Activated T-helper 17 cell treated with anti-CD3 and anti-CD28 coated beads, Interleukin-2, amount 50 U/mL, for 72 hours (primary cell): ENCODE measurements at regions not wholly inside any gene's neighbourhood (a gene's known extent, or its start where the extent isn't known, plus 50 kb on each side); places are given as distances from the start of the nearest gene placed in this dataset.

Source experiments
- ATAC-seq: fragments of 150-1000 bp; cut with Tn5 transposase; replicated peaks from 2 replicates; pipeline ENCODE4 v1.10.0; 2021; ENCODE audit warnings: mild to moderate bottlenecking, moderate library complexity
- H3K27ac Mint-ChIP-seq: one replicate; pipeline ENCODE4 v1.8.0; 2022; ENCODE audit warnings: mixed read lengths
- H3K27me3 Mint-ChIP-seq: one replicate; pipeline ENCODE4 v1.8.0; 2022; ENCODE audit warnings: mixed read lengths
- H3K36me3 Mint-ChIP-seq: one replicate; pipeline ENCODE4 v1.8.0; 2022; ENCODE audit warnings: low read depth, mild to moderate bottlenecking, mixed read lengths
- H3K4me1 Mint-ChIP-seq: one replicate; pipeline ENCODE4 v1.8.0; 2022; ENCODE audit warnings: mixed read lengths
- H3K4me3 Mint-ChIP-seq: one replicate; pipeline ENCODE4 v1.8.0; 2022; ENCODE audit warnings: mild to moderate bottlenecking, mixed read lengths
- H3K9me3 Mint-ChIP-seq: one replicate; pipeline ENCODE4 v1.8.0; 2022; ENCODE audit warnings: mixed read lengths

DNA sequence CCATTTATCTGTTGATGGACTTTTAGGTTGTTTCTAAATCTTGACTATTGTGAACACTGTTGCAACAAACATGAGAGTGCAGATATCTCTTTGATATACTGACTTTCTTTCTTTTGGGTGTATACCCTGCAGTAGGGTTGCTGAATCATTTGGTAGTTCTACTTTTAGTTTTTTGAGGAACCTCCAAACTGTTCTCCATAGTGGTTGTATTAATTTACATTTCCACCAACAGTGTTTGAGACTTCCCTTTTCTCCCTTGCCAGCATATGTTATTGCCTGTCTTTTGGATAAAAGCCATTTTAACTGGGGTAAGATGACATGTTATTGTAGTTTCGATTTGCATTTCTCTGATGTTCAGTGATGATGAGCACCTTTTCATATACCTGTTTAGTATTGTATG is 330.0 kb downstream of the DDX10 start:
- H3K27me3 Mint-ChIP-seq, result peaks cover 13% of the 10 kb centered on the region
- H3K36me3 Mint-ChIP-seq, result no peaks in the 10 kb centered on the region
- H3K27ac Mint-ChIP-seq, result no peak overlapping the region
- no peak for ATAC-seq
- no peaks in the 10 kb centered on the region for H3K4me1 Mint-ChIP-seq
- peaks cover 7% of the 10 kb centered on the region for H3K9me3 Mint-ChIP-seq
- H3K4me3 Mint-ChIP-seq, result no peak overlapping the region

DNA sequence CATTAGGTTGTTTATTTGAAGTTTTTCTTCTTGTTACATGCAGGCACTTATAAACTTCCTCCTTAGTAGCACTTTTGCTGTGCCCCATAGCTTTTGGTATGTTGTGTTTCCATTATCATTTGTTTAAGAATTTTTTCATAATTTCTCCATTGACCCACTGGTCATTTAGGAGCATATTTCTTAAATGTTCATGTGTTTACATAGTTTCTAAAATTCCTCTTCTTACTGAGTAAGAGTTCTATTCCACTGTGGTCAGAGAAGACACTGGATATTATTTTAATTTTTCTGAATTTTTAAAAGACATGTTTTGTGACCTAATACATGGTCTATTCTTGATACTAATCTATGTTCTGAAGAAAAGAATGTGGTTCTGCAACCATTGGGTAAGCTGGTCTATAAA is 333.0 kb downstream of the DDX10 start:
- ATAC-seq, result no peak
- Mint-ChIP-seq H3K27me3 (peaks cover 16% of the 10 kb centered on the region), H3K4me3 (no peak overlapping the region), H3K36me3 (no peaks in the 10 kb centered on the region), H3K9me3 (peaks cover 7% of the 10 kb centered on the region), H3K4me1 (no peaks in the 10 kb centered on the region), H3K27ac (no peak overlapping the region)

GRCh38 chr11:109000531-109000930 is 335.7 kb downstream of the DDX10 start:
- H3K4me3 Mint-ChIP-seq, result no peak overlapping the region
- no peaks in the 10 kb centered on the region for H3K36me3 Mint-ChIP-seq
- no peak for ATAC-seq
- H3K4me1 Mint-ChIP-seq, result no peaks in the 10 kb centered on the region
- H3K27me3 Mint-ChIP-seq, result peaks cover 27% of the 10 kb centered on the region
- peaks cover 7% of the 10 kb centered on the region for H3K9me3 Mint-ChIP-seq
- H3K27ac Mint-ChIP-seq, result no peak overlapping the region

DNA sequence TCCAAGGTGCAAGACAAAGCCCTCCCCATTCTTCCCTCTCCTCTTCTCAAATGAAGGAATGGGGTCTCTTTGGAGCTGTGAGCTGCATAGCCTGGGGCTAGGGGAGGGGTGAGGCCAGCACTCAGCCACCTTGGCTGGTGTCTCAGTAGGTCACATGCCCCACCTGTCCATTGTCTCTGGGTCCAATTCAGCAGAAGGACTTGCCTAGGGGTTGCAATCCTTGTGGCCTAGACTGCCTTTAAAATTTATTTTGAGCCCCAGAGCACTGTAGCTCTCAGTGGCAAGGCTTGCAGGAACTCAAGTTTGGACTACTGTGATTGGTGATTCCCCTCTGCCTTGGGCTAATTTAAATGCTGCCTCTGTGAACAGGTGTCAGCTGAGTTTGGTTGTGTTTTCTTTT is 336.7 kb downstream of the DDX10 start:
- peaks cover 7% of the 10 kb centered on the region for H3K9me3 Mint-ChIP-seq
- peaks cover 28% of the 10 kb centered on the region for H3K27me3 Mint-ChIP-seq
- H3K4me3 Mint-ChIP-seq, result no peak overlapping the region
- no peaks in the 10 kb centered on the region for H3K36me3 Mint-ChIP-seq
- H3K27ac Mint-ChIP-seq, result no peak overlapping the region
- no peaks in the 10 kb centered on the region for H3K4me1 Mint-ChIP-seq
- no peak for ATAC-seq

DNA sequence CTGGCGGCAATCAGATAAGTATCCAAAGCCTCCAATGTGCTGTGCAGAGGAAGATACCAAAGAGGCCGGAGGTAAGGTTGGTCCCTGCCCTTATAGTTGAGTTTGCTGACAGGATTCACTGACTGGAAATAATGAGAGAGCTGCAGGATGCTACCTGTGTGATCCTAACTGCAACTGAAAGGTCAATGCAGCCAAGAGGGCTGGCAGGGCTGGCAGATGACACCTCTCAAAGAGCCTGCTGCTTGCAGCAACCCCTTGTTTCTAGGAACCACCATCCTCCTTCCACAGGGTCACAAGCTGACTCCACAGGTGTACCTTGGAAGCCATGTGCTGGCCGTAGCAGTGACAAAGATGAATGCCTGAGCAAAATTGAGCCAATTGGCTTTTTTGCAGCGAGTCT is 348.1 kb downstream of the DDX10 start:
- Mint-ChIP-seq H3K36me3 (no peaks in the 10 kb centered on the region), H3K4me1 (no peaks in the 10 kb centered on the region), H3K27ac (no peak overlapping the region), H3K4me3 (no peak overlapping the region), H3K9me3 (no peaks in the 10 kb centered on the region), H3K27me3 (no peaks in the 10 kb centered on the region)
- ATAC-seq, result no peak

- peak; percentile 35 for ATAC-seq
- H3K27me3 Mint-ChIP-seq, result peaks cover 5% of the 10 kb centered on the region
- no peaks in the 10 kb centered on the region for H3K36me3 Mint-ChIP-seq
- no peaks in the 10 kb centered on the region for H3K4me1 Mint-ChIP-seq
- no peak overlapping the region for H3K27ac Mint-ChIP-seq
- no peaks in the 10 kb centered on the region for H3K9me3 Mint-ChIP-seq
- H3K4me3 Mint-ChIP-seq, result no peak overlapping the region
These were observed 350.4 kb downstream of the DDX10 start for GRCh38 chr11:109015283-109015682.

DNA sequence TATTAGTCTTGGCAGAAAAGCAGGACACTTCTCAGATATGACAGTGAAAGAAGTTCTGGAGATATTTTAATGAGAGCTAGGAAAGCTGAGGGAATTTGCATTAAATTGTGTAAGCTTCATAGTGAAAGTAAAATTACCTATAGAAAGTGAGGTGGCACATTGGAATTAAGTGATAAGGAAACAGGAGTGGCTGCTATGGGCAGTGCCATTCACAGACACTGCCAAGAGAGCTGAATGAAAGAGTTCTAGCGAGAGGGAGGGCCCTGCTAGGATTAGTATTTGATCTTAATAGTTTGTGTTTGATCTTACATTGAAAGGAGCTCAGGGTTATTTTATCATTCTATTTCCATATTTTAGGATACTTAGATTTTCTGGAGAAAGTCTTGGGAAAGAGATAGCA is 351.9 kb downstream of the DDX10 start:
- no peak overlapping the region for H3K27ac Mint-ChIP-seq
- no peaks in the 10 kb centered on the region for H3K36me3 Mint-ChIP-seq
- no peak overlapping the region for H3K4me3 Mint-ChIP-seq
- no peaks in the 10 kb centered on the region for H3K4me1 Mint-ChIP-seq
- no peak for ATAC-seq
- H3K9me3 Mint-ChIP-seq, result no peaks in the 10 kb centered on the region
- peaks cover 5% of the 10 kb centered on the region for H3K27me3 Mint-ChIP-seq

DNA sequence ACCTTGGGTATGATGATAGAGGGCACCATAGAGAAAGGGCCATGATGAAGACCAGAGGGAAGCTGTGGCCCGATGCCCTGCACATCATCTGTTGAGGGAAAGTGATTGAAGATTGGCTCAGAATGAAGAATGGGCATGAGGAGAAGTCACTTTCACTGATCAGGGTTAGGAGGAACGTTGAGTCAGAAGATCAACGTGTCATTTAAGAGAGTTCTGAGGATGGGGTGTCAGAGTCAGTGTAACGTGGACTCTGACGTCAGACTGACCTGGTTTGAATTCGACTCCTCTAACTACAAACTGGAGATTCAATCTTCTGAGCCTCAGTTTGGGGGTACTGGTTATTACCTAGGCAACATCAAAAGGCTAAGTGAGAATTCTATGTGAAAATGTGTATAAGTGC is 352.6 kb downstream of the DDX10 start:
- Mint-ChIP-seq H3K27me3 (peaks cover 5% of the 10 kb centered on the region), H3K4me3 (no peak overlapping the region), H3K27ac (no peak overlapping the region), H3K9me3 (no peaks in the 10 kb centered on the region), H3K36me3 (no peaks in the 10 kb centered on the region), H3K4me1 (no peaks in the 10 kb centered on the region)
- no peak for ATAC-seq

DNA sequence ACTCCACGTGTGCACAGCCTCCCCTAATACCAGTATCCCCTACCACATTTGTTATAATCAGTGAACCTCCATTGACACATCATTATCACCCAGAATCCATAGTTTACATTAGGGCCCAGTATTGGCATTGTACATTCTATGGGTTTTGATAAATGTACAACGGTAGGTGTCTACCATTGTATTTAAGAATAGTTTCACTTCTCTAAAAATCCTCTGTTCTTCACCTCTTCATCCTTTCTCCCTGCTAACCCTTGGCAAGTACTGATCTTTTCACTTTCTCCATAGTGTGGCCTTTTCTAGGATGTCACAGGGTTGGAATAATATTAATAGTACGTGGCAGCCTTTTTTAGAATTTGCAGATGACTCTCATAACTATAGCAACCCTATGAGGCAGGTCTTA is 353.8 kb downstream of the DDX10 start:
- H3K36me3 Mint-ChIP-seq, result no peaks in the 10 kb centered on the region
- H3K4me1 Mint-ChIP-seq, result no peaks in the 10 kb centered on the region

GRCh38 chr11:109019342-109019936 is 354.6 kb downstream of the DDX10 start:
- Mint-ChIP-seq H3K4me3 (no peak overlapping the region), H3K27ac (no peak overlapping the region), H3K9me3 (peaks cover 3% of the 10 kb centered on the region), H3K4me1 (no peaks in the 10 kb centered on the region), H3K36me3 (no peaks in the 10 kb centered on the region), H3K27me3 (peaks cover 5% of the 10 kb centered on the region)
- no peak for ATAC-seq

More for the DNA sequence above, 353.8 kb downstream of the DDX10 start:
- Mint-ChIP-seq H3K27ac (no peak overlapping the region), H3K9me3 (peaks cover 1% of the 10 kb centered on the region), H3K27me3 (peaks cover 5% of the 10 kb centered on the region), H3K4me3 (no peak overlapping the region)
- no peak for ATAC-seq

DNA sequence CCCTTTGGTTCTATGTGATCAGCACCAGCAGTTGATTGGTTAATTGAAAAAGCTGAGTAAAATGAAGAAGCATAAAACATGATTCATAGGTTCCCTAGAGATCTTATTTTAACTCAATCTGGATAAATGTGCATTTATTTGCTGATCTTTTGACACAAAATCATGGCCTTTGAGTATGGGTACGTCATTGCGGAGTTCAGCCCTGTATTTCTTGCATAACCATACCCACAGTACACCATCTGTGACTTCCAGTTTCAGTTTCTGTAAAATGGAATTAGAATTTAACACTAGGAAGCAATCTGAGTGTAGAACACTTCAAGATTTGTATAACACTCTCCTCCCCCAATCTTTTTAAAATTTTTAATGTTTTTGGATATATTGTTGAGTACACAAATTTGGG is 358.2 kb downstream of the DDX10 start:
- ATAC-seq, result no peak
- Mint-ChIP-seq H3K27me3 (peaks cover 5% of the 10 kb centered on the region), H3K9me3 (peaks cover 3% of the 10 kb centered on the region), H3K4me3 (no peak overlapping the region), H3K4me1 (no peaks in the 10 kb centered on the region), H3K36me3 (no peaks in the 10 kb centered on the region), H3K27ac (no peak overlapping the region)

GRCh38 chr11:109026891-109027489 is 362.1 kb downstream of the DDX10 start:
- Mint-ChIP-seq H3K27ac (no peak overlapping the region), H3K27me3 (peaks cover 6% of the 10 kb centered on the region), H3K4me3 (no peak overlapping the region), H3K36me3 (no peaks in the 10 kb centered on the region), H3K9me3 (peaks cover 3% of the 10 kb centered on the region), H3K4me1 (no peaks in the 10 kb centered on the region)
- no peak for ATAC-seq

DNA sequence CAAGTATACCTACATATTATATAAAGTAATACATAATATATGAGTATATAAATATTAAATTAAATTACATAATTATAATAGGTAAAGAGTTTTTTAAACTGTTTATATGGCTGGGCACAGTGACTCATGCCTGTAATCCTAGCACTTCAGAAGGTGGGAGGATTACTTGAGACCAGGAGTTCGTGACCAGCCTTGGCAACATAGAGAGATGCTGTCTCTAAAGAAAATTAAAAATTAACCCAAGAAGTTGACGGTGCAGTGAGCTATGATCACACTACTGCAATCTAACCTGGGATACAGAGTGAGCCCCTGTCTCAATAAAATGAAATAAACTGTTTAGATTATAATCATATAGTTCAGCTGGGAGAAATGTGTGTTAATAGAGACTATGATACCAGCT is 363.0 kb downstream of the DDX10 start:
- Mint-ChIP-seq H3K9me3 (peaks cover 3% of the 10 kb centered on the region), H3K4me3 (no peak overlapping the region), H3K4me1 (no peaks in the 10 kb centered on the region), H3K36me3 (no peaks in the 10 kb centered on the region), H3K27ac (no peak overlapping the region), H3K27me3 (peaks cover 6% of the 10 kb centered on the region)
- no peak for ATAC-seq

- Mint-ChIP-seq H3K4me1 (no peaks in the 10 kb centered on the region), H3K4me3 (no peak overlapping the region), H3K27ac (no peak overlapping the region), H3K36me3 (no peaks in the 10 kb centered on the region), H3K27me3 (peaks cover 6% of the 10 kb centered on the region), H3K9me3 (no peaks in the 10 kb centered on the region)
- ATAC-seq, result no peak
These were observed 365.1 kb downstream of the DDX10 start for GRCh38 chr11:109029927-109030326.

DNA sequence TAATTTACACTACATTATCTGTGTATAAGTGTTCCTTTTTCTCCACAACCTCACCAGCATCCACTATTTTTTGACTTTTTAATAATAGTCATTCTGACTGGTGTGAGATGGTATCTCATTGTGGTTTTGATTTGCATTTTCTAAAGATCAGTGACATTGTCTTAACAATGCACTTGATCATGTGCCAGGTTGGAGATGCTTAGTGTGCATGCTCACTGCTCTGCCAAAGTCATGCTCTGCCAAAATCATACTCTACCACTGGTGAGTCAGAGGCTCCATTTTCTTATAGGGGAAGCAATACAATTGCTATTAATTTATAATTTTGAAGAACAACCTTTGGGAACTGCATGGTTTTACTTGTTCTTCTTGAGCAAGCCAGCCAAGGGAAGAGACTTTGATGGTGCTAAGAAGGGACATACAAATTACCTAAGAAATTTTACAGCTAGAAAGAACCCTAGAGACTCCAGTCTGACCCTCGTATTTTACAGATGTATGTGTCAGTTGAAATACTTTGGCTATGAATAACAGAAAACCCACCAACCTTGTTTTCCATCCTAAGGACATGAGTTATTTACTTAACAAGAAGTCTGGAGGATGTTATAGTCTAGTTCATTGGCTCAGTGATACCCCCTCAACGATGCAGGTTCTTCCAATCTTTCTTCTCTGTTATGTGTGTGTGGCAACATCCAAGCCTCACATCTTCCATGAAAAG is 368.9 kb downstream of the DDX10 start:
- no peaks in the 10 kb centered on the region for H3K9me3 Mint-ChIP-seq
- no peaks in the 10 kb centered on the region for H3K36me3 Mint-ChIP-seq
- no peak overlapping the region for H3K4me3 Mint-ChIP-seq
- no peak overlapping the region for H3K27ac Mint-ChIP-seq
- ATAC-seq, result no peak
- no peaks in the 10 kb centered on the region for H3K4me1 Mint-ChIP-seq
- peaks cover 10% of the 10 kb centered on the region for H3K27me3 Mint-ChIP-seq
